Activated CD8-positive, alpha-beta memory T cell treated with anti-CD3 and anti-CD28 coated beads, Interleukin-2, amount 50 U/mL, for 24 hours (primary cell): ENCODE measurements at regions not wholly inside any gene's neighbourhood (a gene's known extent, or its start where the extent isn't known, plus 50 kb on each side); places are given as distances from the start of the nearest gene placed in this dataset.

ENCODE experiments used
- DNase-seq: peaks from one replicate; pipeline ENCODE4 v3.0.0-alpha.2; 2020; ENCODE audit errors: extremely low read depth

- no peak for DNase-seq
Measured at GRCh38 chr3:72460205-72461174, 387.8 kb downstream of the SHQ1 start.

- no peak for DNase-seq
Measured at GRCh38 chr3:72459588-72459987, 388.7 kb downstream of the SHQ1 start.

- no peak for DNase-seq
Measured at GRCh38 chr3:72458375-72458774, 389.9 kb downstream of the SHQ1 start.

- no peak for DNase-seq
Measured at GRCh38 chr3:72454441-72454840, 393.8 kb downstream of the SHQ1 start.

- DNase-seq, result no peak
Measured at GRCh38 chr3:72453706-72454105, 394.5 kb downstream of the SHQ1 start.

- no peak for DNase-seq
Measured at GRCh38 chr3:72452745-72453144, 395.5 kb downstream of the SHQ1 start.

- no peak for DNase-seq
Measured at GRCh38 chr3:72451841-72452240, 396.4 kb downstream of the SHQ1 start.

- no peak for DNase-seq
Measured at GRCh38 chr3:72449551-72449950, 398.7 kb downstream of the SHQ1 start.

- DNase-seq, result no peak
Measured at GRCh38 chr3:72448858-72449257, 399.4 kb downstream of the SHQ1 start.

GRCh38 chr3:72448375-72448823 is 399.8 kb downstream of the SHQ1 start:
- no peak for DNase-seq

- DNase-seq, result peak; percentile 61
Measured at GRCh38 chr3:72447059-72447946, 400.9 kb downstream of the SHQ1 start.

- DNase-seq, result no peak
Measured at GRCh38 chr3:72446218-72447058, 401.8 kb downstream of the SHQ1 start, which contains the start of gene RYBP. Gene RYBP, minus strand, starts transcription at chr3:72446621.

- no peak for DNase-seq
Measured at GRCh38 chr3:72445827-72446217, 402.4 kb downstream of the SHQ1 start.

- no peak for DNase-seq
Measured at GRCh38 chr3:72444656-72445223, 403.5 kb downstream of the SHQ1 start.

- no peak for DNase-seq
Measured at GRCh38 chr3:72442759-72443158, 405.5 kb downstream of the SHQ1 start.

GRCh38 chr3:72441284-72441994 is 406.8 kb downstream of the SHQ1 start:
- DNase-seq, result no peak

GRCh38 chr3:72440491-72440890 is 407.8 kb downstream of the SHQ1 start:
- DNase-seq, result no peak

GRCh38 chr3:72439321-72440183 is 408.7 kb downstream of the SHQ1 start:
- DNase-seq, result no peak

- no peak for DNase-seq
Measured at GRCh38 chr3:72437661-72438406, 410.4 kb downstream of the SHQ1 start.
